ENCODE measurements at regions not wholly inside any gene's neighbourhood (a gene's known extent, or its start where the extent isn't known, plus 50 kb on each side); places are given as distances from the start of the nearest gene placed in this dataset.

GRCh38 chr4:60953826-60954225, 246.3 kb upstream of the ADGRL3 start:
- TF ChIP-seq CTCF (IDR thresholded peaks at IDR 0.05), result no peak
- TF ChIP-seq POLR2AphosphoS5 (IDR thresholded peaks at IDR 0.05), result no peak
- TF ChIP-seq POLR2A (IDR thresholded peaks at IDR 0.05), result no peak
